ENCODE measurements at regions not wholly inside any gene's neighbourhood (a gene's known extent, or its start where the extent isn't known, plus 50 kb on each side); places are given as distances from the start of the nearest gene placed in this dataset.
"Not testable (repeated sequence)": the region's sequence is repeated elsewhere in the genome, so short reads cannot be mapped to it uniquely, and the experiment has no call there.

DNA sequence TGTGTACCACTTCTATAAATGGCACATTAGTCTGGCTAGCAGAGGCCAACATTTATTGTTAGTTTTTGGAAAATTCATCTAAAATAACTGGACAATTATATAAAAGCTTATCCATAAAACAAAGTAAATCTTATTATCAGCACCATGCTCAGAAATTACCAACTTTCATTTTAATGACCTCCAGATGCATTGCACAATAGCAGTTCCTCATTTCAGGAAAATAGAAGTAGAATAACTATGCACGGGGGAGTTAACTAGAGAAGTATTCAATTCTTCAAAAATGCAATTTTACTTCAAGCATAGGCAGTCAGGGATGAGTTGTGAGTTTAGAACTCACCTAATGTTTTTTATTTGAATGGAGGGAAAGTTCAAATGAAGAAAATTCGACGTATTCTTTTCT lies 1023.5 kb downstream of the PCDH17 start:
- DNase-seq, result no peak

GRCh38 chr13:58660826-58661225 lies 1029.3 kb downstream of the PCDH17 start:
- DNase-seq, result no peak

- DNase-seq, result no peak
These were observed 1034.8 kb downstream of the PCDH17 start for GRCh38 chr13:58666331-58666730.

DNA sequence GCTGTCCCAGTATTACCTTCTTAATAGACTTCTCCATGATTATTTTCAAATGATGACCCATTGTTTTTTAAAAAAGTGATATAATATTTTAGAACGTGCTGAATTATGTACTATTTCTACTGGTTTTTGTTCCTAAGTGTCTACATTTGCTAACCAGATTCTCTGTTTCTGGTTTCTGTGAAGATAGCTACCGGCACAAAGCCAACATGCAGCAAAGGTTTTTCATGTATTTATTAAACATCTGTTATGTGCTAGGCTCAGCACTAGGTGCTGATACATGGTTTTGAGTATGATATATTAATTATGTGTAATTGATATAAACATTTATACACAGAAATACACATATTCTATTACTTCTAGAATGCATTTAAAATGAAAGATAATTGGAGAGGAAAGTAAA lies 1035.6 kb downstream of the PCDH17 start:
- no peak for DNase-seq

DNA sequence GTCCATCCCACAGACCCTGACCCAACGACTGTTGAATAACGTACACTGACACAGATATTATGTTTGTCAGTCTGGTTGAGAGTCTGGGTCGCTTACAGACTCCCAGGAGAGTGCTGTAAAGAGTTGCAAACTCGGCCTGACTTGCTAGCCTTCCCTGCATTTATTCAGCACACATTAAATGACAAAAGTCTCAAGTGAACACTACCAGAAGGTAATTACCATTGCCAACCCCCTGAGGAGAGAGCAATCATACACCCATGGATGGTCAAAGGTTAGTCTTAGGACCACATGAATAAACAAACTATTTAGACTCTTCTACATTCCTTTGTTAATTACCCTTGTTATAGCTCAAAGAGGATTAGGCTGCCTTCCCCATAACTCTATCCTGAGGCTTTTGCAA lies 1048.6 kb downstream of the PCDH17 start:
- no peak for DNase-seq

GRCh38 chr13:58682616-58683015 lies 1051.1 kb downstream of the PCDH17 start:
- no peak for DNase-seq

- no peak for DNase-seq
These were observed 1055.6 kb downstream of the PCDH17 start for GRCh38 chr13:58687148-58687547.

DNA sequence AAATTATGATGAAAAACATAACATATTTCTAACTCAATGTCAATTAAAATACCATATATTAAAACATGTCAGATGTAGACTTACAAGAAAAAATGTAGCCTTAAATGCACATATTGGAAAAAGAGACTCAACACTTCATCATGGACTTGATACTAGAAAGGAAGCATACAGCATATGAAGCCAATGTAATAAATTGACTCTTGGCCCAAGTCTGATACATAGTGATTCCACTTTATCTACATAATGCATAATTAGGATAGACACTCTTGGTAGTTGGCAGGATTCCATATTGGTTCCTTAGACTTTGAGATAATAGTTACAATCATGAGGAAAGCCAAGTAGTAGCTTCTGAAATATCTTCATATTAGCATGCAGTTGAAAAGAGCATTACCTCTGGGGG lies 1067.0 kb downstream of the PCDH17 start:
- DNase-seq, result no peak

GRCh38 chr13:58704953-58705352 lies 1073.4 kb downstream of the PCDH17 start:
- no peak for DNase-seq

- no peak for DNase-seq
These were observed 1074.9 kb downstream of the PCDH17 start for GRCh38 chr13:58706421-58706820.

DNA sequence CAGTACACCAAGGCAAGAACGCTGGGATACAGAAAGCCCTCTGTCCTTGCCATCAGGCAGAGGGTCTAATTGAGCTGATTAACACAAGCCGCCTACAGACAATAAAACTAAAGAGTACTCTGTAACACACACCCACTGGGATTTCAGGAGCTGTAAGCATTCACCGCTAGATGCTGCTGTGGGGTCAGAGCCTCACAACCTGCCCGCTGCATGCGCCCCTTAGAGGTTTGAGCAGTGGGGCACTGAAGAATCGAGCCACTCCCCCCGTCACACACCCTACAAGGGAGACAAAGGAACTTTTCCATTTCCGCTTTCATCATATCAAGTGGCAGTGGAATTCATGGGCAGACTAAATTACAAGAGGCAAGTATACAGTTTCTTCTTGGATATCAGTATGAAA lies 1080.6 kb downstream of the PCDH17 start:
- DNase-seq, result no peak

GRCh38 chr13:58714016-58714415 lies 1082.5 kb downstream of the PCDH17 start:
- DNase-seq, result not testable (repeated sequence)

DNA sequence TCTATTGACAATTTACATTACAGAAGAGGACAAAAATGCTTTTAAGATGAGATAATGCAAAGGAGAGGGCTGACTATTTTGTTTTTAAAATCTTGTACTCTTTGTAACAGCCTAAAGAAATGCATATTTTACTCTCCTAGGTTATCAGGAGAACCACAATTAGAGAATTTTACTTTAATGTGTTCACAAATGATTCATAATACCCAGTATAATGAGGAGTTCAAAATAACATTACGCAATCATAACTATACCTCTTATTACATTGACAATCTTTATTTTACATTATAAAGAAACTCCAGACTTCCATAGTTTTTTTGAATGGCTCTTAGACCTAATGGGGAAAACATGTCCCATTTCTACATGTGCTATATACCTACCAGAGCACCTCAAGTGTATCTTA lies 1089.7 kb downstream of the PCDH17 start:
- no peak for DNase-seq

DNA sequence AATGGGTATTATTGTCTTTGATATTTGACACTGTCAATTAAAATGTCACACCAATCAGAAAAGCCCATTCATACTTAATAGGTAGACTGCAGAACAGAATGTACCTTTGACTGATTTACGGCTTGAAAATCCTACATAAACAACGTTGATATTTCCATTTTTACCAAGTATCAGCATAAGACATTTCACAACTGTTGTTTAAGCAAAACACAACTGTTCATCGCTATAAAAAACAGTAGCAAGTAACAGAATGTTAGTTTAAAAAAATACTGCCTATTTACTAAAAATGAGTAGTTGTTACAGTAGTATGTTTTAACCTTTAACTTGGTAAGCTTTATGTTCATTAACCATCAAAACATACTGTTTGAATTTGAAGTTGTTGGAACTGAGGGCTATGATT lies 1096.6 kb downstream of the PCDH17 start:
- no peak for DNase-seq

DNA sequence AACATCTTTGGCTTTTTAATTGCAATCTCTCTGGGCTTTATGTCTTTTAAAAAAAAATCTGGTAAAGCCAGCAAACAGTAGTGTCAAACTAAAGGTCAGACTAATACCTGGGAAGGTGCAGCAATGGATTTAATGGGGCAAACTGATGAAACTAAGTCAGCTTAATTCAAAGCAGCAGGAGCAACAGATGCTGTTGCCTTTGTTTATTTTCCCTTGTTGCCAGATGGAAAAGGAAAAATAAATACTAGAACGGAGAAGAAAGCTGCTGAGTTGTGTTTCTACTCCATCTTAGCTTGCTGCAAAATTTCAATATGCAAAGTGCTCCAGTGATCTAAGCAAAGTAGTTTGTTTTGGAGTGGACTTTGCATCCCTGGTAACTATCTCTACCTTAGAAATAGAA lies 1097.8 kb downstream of the PCDH17 start:
- no peak for DNase-seq

DNA sequence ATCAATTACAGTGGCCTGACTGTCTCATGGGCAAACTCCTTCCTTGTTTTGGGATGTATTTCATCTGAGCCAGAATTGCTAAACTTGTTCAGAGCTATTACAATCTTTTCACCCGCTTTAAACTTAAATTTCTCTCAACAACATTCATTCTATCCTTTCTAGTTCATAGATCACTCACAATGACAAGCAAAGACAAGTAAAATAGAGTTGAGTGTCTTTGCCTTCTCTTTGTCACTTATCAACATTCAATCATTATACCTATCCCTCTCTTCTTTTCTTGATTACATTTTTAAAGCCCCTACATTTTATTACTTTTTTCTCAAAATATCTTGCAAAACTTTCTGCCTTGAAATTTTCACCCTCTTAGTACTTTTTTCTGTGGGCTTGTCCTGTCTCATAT lies 1113.1 kb downstream of the PCDH17 start:
- DNase-seq, result no peak

DNA sequence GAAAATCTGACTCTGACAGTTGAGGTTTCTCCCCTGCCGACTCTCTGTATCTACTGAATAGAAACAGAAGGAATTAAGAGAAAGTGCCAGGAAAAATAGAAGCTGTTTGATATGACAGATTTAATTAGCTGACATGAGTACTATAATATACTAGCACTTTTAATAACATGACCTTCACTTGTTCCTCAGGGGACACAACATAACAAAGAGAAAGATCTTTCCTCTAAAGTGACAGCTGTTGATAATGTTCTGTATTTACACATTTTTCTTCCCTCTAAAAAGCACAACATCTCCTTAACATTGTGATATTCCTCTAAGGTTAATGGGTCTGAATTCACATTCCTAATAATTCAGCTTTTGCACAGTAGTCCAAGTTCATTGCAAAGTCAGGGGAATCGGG lies 1136.0 kb downstream of the PCDH17 start:
- DNase-seq, result no peak

GRCh38 chr13:58773280-58773859 lies 1141.8 kb downstream of the PCDH17 start:
- no peak for DNase-seq

- no peak for DNase-seq
These were observed 1151.2 kb downstream of the PCDH17 start for GRCh38 chr13:58782736-58783135.

GRCh38 chr13:58792854-58793253 lies 1161.3 kb downstream of the PCDH17 start:
- DNase-seq, result no peak

- no peak for DNase-seq
These were observed 1164.2 kb downstream of the PCDH17 start for GRCh38 chr13:58795715-58796114.

DNA sequence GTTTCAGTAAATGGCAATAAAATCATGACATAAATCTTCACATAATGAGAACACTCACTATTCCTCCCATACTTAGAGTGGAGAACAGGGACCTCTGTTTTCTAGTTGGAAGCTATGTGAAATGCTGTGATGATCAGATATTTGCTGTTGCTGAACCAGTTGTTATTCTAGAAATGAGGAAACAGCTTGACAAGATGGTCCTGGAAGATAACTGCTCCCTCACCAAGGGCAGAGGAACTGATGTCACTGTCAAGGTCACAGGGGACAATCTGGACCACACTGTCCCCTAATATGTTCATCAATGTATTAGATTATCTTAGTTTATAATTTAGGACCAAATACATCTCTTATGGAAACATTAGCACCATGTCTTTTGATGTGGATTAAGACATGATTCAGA lies 1173.3 kb downstream of the PCDH17 start:
- no peak for DNase-seq

GRCh38 chr13:58806401-58806800 lies 1174.9 kb downstream of the PCDH17 start:
- no peak for DNase-seq

DNA sequence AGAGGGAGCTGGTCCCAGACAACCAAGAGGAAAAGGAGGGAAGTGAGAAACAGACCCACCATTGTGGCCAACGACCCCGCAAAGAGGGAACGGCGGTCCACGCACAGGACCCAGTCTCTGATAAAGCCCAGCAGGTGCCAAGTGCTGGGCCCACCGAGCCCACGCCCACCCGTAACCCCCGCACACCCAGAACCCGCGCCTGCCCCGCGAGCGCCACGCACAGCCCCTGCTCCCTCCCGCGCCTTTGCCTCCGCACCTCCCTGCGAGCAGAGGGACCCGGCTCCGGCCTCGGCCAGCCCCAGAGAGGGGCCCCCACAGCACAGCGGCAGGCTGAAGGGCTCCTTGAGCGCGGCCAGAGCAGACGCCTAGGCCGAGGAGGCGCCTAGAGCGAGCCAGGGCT lies 1192.2 kb downstream of the PCDH17 start:
- no peak for DNase-seq

DNA sequence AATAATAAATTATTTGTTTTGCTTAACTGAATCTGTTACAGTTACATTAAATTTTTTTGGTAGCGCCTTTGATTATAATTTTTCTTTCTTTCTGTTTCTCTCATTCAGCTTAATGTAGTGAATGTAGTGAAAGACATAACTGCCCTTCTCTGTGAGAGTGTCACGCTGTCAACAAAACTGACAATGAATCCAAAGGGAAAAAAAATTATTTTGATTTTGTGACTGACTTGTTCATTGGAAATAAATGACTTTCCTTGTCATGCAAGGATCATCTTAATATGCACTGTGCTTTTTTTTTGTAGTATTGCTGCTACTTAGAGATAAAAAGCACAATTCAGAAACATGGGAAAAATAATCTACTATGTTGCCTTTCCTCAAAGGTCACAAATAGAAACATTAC lies 1196.4 kb downstream of the PCDH17 start:
- DNase-seq, result no peak

GRCh38 chr13:58830841-58831240 lies 1199.3 kb downstream of the PCDH17 start:
- DNase-seq, result no peak

Data from right hindlimb (tissue), 1 donor.